Adrenal gland (tissue), 5 donors: ENCODE measurements at regions not wholly inside any gene's neighbourhood (a gene's known extent, or its start where the extent isn't known, plus 50 kb on each side); places are given as distances from the start of the nearest gene placed in this dataset.

Source experiments
- POLR2A ChIP-seq, 2 donors: fragments of 450-650 bp; IDR thresholded peaks; one replicate each; pipeline ENCODE4 v1.6.1; 2017; ENCODE audit warnings: antibody characterized with exemption in 2 of 2, mild to moderate bottlenecking in 2 of 2, moderate library complexity in 1 of 2
- TF ChIP-seq, protein P1 (sequence below), 6 experiments: fragments of 450-650 bp in 4 of 6; fragments of 200-600 bp in 2 of 6; sonication (generic) in 1 of 6; IDR thresholded peaks; 1 replicate in 5 of 6; 2 replicates in 1 of 6; pipeline versions ENCODE4 v1.5.1 to v1.8.0; 2016 to 2021; ENCODE audit warnings: antibody characterized with exemption in 6 of 6, mild to moderate bottlenecking in 2 of 6, moderate library complexity in 1 of 6
- donor health status: DM: no; HTN: no; CAD: no.

DNA sequence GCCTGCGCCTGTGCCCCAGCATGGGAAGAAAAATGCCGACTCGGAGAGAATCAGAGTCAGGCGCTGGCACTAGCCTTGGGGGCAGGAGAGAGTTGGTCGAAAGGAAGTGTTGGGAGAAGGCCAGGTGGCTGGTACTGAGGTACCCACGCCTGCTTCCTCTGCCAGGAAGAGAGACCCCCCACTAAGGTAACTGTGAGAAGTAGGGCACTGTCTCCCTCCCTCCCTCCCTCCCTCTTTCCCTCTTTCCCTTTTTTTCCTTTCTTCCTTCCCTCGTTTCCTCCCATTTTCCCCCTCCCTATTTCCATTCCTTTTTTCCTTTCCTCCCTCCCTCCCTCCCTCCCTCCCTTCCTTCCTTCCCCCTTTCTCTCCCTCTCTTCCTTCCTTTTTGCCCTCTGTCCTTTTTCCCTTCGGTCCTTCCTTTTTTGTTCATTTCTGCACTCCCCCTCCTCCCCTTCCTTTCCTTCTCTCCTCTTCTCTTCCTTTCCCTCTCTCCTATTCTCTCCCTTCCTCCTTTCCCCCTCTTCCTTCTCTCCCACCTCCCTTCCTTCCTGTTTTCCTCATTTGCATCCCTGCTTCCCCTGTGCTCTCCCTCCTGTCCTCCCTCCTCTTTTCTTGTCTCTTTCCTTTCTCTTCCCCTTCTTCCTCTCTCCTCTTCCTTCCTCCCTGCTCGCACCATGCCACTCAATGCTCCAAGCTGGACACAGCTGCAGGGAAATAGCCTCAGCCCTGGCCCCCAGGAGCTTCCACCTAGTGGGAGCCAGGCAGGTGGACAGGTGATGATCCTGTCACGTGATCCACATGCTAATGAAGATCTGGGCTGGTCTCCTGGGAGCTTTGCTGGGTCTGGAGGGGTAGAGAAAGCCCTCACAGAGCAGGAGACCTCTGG, 148.0 kb downstream of the DHX35 start:
- TF ChIP-seq, protein P1, sequence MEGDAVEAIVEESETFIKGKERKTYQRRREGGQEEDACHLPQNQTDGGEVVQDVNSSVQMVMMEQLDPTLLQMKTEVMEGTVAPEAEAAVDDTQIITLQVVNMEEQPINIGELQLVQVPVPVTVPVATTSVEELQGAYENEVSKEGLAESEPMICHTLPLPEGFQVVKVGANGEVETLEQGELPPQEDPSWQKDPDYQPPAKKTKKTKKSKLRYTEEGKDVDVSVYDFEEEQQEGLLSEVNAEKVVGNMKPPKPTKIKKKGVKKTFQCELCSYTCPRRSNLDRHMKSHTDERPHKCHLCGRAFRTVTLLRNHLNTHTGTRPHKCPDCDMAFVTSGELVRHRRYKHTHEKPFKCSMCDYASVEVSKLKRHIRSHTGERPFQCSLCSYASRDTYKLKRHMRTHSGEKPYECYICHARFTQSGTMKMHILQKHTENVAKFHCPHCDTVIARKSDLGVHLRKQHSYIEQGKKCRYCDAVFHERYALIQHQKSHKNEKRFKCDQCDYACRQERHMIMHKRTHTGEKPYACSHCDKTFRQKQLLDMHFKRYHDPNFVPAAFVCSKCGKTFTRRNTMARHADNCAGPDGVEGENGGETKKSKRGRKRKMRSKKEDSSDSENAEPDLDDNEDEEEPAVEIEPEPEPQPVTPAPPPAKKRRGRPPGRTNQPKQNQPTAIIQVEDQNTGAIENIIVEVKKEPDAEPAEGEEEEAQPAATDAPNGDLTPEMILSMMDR (IDR thresholded peaks at IDR 0.05): no peak
- no peak for TF ChIP-seq POLR2A (IDR thresholded peaks at IDR 0.05)
